GM19025 (cell line): ENCODE measurements at regions not wholly inside any gene's neighbourhood (a gene's known extent, or its start where the extent isn't known, plus 50 kb on each side); places are given as distances from the start of the nearest gene placed in this dataset.
A peak's percentile ranks its signal among the peaks of the same experiment; 100 is the strongest.
"Not testable (repeated sequence)": the region's sequence is repeated elsewhere in the genome, so short reads cannot be mapped to it uniquely, and the experiment has no call there.

Experiments
- ATAC-seq: cut with Tn5 transposase; IDR thresholded peaks from one replicate; pipeline ENCODE4 v1.9.1; 2021; ENCODE audit warnings: mild to moderate bottlenecking, low read depth, moderate library complexity; ENCODE audit not compliant: unreplicated experiment

DNA sequence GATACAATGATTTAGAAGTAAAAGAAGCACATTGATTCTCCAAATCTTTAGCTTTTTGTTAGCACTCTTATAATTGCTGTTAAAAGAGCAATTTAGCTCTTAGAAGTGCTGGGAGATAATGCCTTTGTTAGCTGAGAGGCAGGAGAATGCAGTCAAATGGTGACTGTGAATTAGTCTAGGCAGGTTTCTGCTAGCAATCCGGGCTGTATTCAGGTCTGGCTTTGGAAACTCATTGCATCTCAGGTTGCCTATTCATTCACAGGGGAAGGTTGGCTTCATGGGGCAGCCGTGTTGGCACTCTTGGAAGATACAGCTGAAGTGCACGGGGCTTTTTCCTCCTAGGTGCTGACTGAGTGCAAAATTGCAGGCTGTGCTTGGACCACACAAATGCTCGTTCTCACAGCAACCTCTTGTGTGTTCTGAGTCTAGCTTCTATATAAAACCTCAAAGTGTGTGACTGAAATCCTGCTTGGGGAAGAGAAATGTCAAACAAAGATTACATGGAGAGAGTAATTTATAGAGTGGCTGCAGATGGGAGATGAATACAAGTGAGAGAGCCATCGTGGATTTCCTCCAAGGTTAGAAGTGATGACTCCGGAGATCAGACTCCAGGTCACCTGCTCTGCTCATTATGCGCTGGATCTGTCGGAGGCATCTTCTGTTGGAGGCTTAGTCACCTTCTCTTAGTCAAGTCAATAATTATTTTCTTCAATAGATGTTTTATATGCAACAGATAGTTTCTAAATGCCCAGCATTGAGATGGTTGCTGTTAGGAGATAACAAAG, 167.8 kb downstream of the PMAIP1 start:
- no peak for ATAC-seq

DNA sequence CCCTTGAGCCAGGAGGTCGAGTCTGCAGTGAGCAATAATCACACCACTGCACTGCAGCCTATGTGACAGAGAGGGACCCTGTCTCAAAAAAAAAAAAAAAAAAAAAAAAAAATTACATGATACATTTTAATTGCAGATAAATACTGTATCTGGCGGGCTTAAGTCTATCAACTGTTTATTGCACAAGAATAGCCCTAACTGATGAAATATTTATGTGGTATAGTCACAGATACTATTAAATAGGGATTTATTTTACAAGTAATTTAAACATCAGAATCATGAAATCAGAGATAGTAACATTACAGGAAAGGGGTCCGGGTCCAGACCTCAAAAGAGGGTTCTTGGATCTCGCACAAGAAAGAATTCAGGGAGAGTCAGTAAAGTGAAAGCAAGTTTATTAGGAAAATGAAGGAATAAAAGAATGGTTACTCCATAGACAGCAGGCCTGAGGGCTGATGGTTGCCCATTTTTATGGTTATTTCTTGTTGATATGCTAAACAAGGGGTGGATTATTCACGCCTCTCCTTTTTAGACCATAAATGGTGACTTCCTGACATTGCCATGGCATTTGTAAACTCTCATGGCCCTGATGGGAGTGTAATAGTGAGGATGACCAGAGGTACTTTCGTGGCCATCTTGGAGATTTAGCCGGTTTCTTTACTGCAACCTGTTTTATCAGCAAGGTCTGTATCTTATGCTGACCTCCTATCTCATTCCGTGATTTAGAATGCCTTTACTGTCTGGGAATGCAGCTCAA, 166.6 kb downstream of the PMAIP1 start:
- ATAC-seq, result no peak

- ATAC-seq, result no peak
Observed at GRCh38 chr18:60064271-60064670, 164.5 kb downstream of the PMAIP1 start.

- not testable (repeated sequence) for ATAC-seq
Observed at GRCh38 chr18:60062831-60063230, 163.0 kb downstream of the PMAIP1 start.

- ATAC-seq, result no peak
Observed at GRCh38 chr18:60062396-60062795, 162.6 kb downstream of the PMAIP1 start.

- ATAC-seq, result no peak
Observed at GRCh38 chr18:60060578-60060977, 160.8 kb downstream of the PMAIP1 start.

GRCh38 chr18:60060026-60060425, 160.2 kb downstream of the PMAIP1 start:
- ATAC-seq, result no peak

GRCh38 chr18:60059216-60059615, 159.4 kb downstream of the PMAIP1 start:
- ATAC-seq, result no peak

- peak; percentile 42 for ATAC-seq
Observed at GRCh38 chr18:60053747-60054304, 154.0 kb downstream of the PMAIP1 start.

DNA sequence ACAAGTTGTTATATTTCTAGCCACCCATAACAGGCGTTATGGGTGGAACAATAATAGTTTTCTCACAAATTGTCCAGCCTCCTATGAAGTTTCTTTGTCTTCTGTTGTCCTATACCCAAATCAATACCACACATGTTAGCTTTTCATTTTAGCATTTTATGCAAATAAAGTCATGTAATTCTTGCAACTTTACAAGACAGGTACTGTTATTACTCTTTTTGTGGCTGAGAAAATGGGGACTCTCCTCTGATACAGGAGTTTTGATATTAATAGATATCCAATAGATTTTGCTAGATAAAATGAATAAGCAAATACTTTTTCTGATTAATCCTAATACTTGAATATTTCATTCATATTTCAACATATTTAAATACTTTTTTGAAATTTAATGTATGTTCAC, 151.0 kb downstream of the PMAIP1 start:
- no peak for ATAC-seq

DNA sequence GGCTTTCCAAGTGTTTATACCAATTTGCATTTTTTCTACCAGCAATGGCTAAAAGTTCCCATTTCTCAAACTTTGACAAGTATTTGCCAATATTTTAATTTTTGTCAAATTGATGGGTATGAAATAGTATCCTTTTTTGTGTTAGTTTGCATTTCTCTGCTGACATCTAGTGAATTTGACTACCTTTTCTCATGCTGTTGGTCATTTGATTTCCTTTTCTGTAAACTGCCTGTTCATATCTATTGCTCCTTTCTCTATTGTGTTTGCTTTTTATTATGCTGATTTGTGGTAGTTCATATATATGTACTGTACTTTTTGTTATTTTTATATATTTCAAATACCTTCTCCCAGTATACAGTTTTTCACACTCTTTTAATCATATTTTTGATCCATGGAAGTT, 149.4 kb downstream of the PMAIP1 start:
- ATAC-seq, result no peak

- ATAC-seq, result no peak
Observed at GRCh38 chr18:60047556-60047955, 147.8 kb downstream of the PMAIP1 start.

DNA sequence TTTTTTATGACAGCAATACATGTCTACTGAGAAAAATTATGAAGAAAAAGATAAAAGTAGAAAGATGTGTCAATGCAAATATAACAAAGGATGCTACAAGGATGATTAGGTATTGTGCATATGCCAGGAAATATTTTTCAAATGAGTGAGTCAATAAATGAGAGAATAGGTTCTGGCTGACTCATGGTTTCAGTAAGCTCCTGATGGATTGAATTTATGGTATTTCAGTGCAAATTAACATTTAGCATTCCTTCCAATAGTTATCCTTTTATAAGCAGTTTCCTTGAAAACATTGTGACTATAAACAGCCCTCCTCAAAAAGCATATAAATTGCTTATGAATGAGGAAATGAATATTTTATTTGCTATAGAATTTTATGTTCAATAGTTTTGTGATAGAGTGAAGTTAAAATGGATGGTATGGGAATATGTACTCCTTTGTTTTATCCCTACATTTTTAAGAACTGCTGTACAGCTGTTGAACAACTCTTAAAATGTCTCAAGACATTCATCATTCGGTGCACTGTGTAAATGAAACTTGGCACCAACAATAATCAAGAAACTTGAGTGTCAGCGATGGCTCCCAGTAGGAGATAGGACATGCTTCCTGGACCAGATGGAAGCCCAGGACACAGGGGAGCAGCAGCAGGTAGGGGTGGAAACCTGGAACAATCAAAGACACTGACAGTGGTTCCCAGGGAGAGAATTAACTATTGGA, 144.7 kb downstream of the PMAIP1 start:
- ATAC-seq, result no peak

DNA sequence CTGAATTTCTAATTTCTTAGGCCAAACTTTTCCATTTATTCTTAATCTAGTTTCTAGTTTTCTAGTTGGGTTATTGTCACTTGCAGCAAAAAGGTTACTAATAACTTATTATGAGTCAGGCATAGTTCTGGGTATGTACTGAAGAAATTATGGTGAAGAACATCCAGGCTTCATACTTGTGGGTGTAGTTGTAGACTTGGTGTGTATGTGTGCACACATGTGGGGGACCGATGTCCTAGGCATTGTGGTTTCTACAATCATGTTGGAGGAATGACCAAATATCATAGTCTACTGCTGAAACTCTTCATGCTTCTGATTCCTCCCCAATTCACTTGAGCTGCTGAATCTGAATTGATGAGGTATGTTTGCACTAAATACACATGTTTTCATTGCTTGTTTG, 141.2 kb downstream of the PMAIP1 start:
- no peak for ATAC-seq

DNA sequence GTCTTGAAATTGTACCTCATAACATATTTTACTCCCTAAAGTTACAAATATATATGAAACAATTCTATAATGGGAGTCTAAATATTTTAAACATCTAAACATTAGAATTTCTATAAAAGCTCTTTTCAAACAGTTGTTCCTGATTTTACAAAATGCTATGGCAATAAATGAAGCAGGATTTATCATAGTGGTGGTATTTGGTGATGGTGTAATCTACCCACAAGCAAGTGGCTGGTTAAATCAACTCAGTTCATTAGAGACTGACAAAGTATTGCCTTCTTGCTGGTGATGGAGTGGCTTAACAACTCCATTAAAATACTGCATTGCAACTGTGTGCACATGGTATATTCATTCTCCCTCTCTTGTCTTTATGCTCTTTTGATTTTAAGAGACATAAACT, 138.9 kb downstream of the PMAIP1 start:
- no peak for ATAC-seq

DNA sequence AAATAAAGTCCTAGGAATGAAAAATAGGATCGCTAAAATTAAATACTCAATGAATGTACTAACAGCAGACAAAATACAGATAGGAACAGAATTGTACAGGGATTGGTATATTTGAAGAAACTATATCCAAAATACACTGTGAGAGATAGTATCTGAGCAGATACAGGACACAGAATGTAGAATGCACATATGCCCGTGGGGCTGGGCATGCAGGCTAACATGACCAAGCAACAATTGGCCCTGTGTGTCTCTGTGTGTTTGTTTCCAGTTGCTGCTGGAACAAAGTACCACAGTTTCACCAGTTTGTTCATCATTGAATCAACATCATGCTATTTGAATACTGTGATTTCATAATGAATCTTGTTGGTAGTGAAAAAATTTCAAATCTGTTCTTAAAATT, 127.6 kb downstream of the PMAIP1 start:
- no peak for ATAC-seq

GRCh38 chr18:60024857-60025256, 125.1 kb downstream of the PMAIP1 start:
- ATAC-seq, result no peak

DNA sequence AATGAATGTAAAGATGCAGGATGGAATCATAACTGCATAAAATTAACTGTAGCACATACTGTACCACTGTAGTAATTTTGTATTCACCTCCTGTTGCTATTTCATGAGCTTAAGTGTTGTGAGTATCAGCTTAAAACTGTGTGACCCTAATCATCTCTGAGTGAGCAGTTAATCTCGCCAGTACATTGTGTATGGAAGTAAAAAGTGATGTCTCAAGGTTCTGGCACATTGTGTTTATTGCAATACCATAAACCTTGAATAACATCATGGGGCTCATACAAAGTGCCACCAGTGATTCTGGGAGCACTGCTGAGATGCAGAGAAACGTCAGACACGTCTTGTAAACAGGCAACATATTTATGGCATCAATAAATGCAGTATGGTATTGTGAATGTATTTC, 124.5 kb downstream of the PMAIP1 start:
- no peak for ATAC-seq

- ATAC-seq, result no peak
Observed at GRCh38 chr18:60022671-60023276, 123.0 kb downstream of the PMAIP1 start.

DNA sequence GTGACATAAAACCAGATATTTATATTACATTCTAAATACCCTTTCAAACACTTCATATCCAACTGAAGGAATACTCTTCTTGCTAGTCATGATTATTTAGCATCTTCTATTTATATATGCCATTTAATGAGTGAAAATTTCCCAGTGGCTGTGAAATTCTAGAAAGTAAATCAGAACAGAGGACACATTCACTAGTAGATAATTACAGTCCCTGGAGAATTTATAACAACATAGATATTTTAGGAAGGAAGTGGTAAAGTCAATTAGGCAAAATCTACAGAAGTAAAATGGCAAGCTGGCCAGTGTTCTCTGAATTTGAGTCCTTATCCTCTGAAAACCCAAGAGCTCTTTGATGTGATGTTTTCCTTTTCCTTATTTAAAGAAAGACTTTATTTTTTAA, 121.8 kb downstream of the PMAIP1 start:
- ATAC-seq, result no peak
